ENCODE measurements at regions not wholly inside any gene's neighbourhood (a gene's known extent, or its start where the extent isn't known, plus 50 kb on each side); places are given as distances from the start of the nearest gene placed in this dataset.
"Not testable (repeated sequence)": the region's sequence is repeated elsewhere in the genome, so short reads cannot be mapped to it uniquely, and the experiment has no call there.

DNA sequence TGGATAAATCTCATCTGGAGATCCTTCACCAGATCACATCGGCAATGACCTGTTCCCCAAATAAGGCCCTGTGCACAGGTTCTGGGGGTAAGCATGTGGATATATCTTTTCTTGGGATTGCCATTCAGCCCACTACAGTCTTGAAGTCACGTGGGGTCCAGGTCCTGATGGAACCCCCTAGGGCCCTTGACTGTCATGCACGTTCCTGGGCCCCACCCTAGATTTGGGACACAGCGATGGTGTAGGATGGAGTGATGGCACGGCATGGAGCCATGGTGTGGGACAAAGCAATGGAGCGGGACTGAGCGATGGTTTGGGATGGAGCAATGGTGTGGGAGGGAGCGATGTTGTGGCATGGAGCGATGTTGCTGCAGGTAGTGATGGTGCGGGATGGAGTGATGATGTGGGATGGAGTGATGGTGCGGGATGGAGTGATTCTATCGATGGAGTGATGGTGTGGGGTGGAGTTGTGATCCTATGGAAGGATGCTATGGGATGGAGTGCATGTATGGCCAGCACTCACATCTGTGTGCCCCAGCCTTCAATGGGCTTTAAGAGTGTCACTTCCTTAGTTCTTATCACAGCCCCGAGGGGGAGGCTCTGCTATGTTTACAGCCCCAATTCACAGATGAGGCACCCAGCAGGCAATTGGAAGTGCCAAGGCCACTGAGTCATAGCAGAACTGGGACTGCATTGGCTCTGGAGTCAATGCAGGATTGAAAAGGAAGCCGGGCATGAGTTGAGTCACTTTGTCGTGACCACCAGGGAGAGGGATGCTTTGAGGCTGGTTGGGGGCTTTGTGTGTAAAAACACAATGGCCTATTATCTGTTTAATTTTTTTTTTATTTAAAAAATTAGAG is 97.0 kb upstream of the C1orf174 start:
- H3K4me1 ChIP-seq, result no peaks in the 10 kb centered on the region
- no peaks in the 10 kb centered on the region for H3K9me3 ChIP-seq
- H3K36me3 ChIP-seq, result no peaks in the 10 kb centered on the region
- H3K4me3 ChIP-seq, result no peak overlapping the region
- H3K27ac ChIP-seq (replicated peaks in 1 of 4), result no peak overlapping the region
- peaks cover 0 to 92% (median 0%) of the 10 kb centered on the region in 4 donors for H3K27me3 ChIP-seq
- intact Hi-C loops (cut with DNase I), result no loop called here
- 88% methylated on average over 15 of the region's 15 CpGs for WGBS
- no peak for DNase-seq (ENCODE audit: extremely low spot score)
- TF ChIP-seq POLR2AphosphoS5 (IDR thresholded peaks at IDR 0.05), result no peak
- TF ChIP-seq, protein P1, sequence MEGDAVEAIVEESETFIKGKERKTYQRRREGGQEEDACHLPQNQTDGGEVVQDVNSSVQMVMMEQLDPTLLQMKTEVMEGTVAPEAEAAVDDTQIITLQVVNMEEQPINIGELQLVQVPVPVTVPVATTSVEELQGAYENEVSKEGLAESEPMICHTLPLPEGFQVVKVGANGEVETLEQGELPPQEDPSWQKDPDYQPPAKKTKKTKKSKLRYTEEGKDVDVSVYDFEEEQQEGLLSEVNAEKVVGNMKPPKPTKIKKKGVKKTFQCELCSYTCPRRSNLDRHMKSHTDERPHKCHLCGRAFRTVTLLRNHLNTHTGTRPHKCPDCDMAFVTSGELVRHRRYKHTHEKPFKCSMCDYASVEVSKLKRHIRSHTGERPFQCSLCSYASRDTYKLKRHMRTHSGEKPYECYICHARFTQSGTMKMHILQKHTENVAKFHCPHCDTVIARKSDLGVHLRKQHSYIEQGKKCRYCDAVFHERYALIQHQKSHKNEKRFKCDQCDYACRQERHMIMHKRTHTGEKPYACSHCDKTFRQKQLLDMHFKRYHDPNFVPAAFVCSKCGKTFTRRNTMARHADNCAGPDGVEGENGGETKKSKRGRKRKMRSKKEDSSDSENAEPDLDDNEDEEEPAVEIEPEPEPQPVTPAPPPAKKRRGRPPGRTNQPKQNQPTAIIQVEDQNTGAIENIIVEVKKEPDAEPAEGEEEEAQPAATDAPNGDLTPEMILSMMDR (IDR thresholded peaks at IDR 0.05), result no peak
- TF ChIP-seq EP300 (IDR thresholded peaks at IDR 0.05), result no peak
- TF ChIP-seq POLR2A (IDR thresholded peaks at IDR 0.05; ENCODE audit: low read depth), result no peak

DNA sequence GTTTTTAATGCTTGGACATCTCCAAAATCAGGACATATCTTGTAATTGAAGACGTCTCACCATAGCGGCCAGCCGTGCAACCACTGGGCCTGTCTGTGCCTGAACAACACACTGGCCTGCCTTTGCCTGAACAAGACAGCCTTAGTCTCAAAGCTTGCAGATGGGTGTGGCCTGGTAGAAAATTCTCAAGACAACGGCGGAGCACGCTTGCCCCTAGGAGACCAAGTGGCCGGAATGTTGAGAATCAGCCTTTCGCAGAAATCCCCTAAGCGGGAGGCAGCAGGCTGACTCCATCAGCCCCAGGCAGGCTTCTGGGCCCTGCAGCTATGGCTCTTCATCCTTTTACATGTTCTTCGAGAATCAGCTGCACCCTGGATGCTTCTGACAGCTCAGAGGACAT is 98.0 kb upstream of the C1orf174 start:
- intact Hi-C loops (cut with DNase I), result no loop called here
- no peak overlapping the region for H3K27ac ChIP-seq (replicated peaks in 1 of 4)
- no peak for DNase-seq (ENCODE audit: extremely low spot score)
- H3K36me3 ChIP-seq, result no peaks in the 10 kb centered on the region
- no peaks in the 10 kb centered on the region for H3K9me3 ChIP-seq
- TF ChIP-seq EP300 (IDR thresholded peaks at IDR 0.05), result no peak
- no peak for TF ChIP-seq POLR2AphosphoS5 (IDR thresholded peaks at IDR 0.05)
- TF ChIP-seq, protein P1 (IDR thresholded peaks at IDR 0.05), result no peak
- no peak for TF ChIP-seq POLR2A (IDR thresholded peaks at IDR 0.05; ENCODE audit: low read depth)
- peaks cover 0 to 92% (median 0%) of the 10 kb centered on the region in 4 donors for H3K27me3 ChIP-seq
- 81% methylated on average over 7 of the region's 10 CpGs for WGBS
- H3K4me3 ChIP-seq, result no peak overlapping the region
- no peaks in the 10 kb centered on the region for H3K4me1 ChIP-seq

DNA sequence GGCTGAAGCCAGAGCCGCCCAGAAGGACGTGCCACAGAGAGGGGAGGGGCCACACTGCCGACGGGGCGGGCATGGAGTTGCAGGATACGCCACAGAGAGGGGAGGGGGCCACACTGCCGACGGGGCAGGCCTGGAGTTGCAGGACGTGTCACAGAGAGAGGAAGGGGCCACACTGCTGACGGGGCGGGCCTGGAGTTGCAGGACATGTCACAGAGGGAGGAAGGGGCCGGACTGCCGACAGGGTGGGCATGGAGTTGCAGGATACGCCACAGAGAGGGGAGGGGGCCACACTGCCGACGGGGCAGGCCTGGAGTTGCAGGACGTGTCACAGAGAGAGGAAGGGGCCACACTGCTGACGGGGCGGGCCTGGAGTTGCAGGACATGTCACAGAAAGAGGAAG is 99.4 kb upstream of the C1orf174 start:
- H3K27ac ChIP-seq (replicated peaks in 1 of 4); DNase-seq (ENCODE audit: extremely low spot score); H3K36me3 ChIP-seq; H3K4me3 ChIP-seq; H3K4me1 ChIP-seq; intact Hi-C loops (cut with DNase I); H3K9me3 ChIP-seq: not testable (repeated sequence)
- 56% methylated on average over 17 of the region's 19 CpGs for WGBS
- H3K27me3 ChIP-seq, result peaks cover 0 to 91% (median 0%) of the 10 kb centered on the region in 4 donors

DNA sequence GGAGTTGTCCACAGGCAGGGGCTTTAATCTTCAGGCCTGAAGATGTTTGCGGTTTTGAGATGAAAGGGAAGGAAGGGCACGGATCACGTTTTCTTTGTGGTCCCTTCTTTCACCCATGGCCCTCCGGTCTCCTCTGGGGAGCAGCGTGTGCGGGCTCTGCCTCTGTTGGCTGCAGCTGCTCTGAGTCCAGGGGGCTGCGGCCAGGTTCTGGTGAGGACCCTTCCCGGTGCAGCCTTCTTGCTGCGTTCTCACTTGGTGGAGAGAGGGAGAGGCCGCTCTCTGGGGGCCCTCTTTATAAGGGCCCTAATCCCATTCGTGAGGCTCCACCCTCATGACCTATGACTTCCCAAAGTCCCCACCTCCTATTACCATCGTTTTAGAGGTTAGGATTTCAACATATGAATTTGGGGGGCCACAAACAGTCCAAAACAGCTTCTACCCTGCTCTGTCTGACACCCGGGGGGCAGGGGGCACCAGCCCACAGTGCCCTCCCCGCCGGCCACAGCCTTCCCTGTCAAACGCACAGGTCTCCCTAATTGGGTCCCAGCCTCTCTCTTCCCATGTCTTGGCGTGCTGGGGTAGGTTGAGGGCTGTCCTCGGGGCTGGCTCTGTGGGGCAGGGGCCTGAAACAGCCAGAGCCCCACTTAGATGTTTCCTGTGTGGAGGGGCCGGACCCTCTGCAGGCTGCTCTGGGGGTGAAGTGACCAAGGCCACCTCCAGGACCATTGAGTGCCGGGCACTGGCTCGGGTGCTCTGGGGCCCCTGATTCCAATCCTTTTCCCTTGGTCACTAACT is 100.1 kb upstream of the C1orf174 start:
- Histone ChIP-seq H3K4me1 (no peaks in the 10 kb centered on the region), H3K9me3 (no peaks in the 10 kb centered on the region), H3K27me3 (peaks cover 0 to 91% (median 0%) of the 10 kb centered on the region in 4 donors), H3K36me3 (no peaks in the 10 kb centered on the region), H3K4me3 (no peak overlapping the region), H3K27ac (replicated peaks in 1 of 4) (no peak overlapping the region)
- no peak for DNase-seq (ENCODE audit: extremely low spot score)
- intact Hi-C loops (cut with DNase I), result no loop called here
- WGBS, result 74% methylated on average over 17 of the region's 21 CpGs
- TF ChIP-seq POLR2A (IDR thresholded peaks at IDR 0.05; ENCODE audit: low read depth), result no peak

DNA sequence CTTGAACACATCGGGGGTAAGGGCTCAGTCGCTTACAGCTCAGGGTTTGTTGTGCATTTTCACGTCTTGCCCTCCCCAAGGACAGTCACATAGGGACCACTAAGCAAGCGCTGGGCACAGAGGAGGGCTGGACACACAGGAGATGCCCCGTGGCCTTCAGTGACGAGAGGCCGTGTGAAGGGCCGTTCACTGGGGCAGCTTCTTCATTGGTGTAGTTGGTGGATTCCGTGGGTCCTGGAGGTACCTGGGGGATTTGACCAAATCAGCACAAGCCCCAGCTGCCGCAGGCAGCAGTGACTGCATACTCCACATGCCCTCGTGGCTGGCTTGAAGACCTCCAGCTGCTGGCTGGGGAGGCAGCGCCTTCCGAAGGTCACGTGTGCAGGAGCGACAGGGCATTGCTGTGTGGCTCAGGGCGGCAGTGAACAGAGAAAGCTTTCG is 100.8 kb upstream of the C1orf174 start:
- H3K9me3 ChIP-seq, result no peaks in the 10 kb centered on the region
- no peaks in the 10 kb centered on the region for H3K4me1 ChIP-seq
- peaks cover 0 to 90% (median 0%) of the 10 kb centered on the region in 4 donors for H3K27me3 ChIP-seq
- H3K4me3 ChIP-seq, result no peak overlapping the region
- TF ChIP-seq EP300 (IDR thresholded peaks at IDR 0.05) (no peak), POLR2AphosphoS5 (IDR thresholded peaks at IDR 0.05) (no peak), POLR2A (IDR thresholded peaks at IDR 0.05; ENCODE audit: low read depth) (no peak)
- TF ChIP-seq, protein P1 (IDR thresholded peaks at IDR 0.05), result no peak
- intact Hi-C loops (cut with DNase I), result no loop called here
- WGBS, result 58% methylated on average over 16 of the region's 17 CpGs
- no peaks in the 10 kb centered on the region for H3K36me3 ChIP-seq
- no peak overlapping the region for H3K27ac ChIP-seq (replicated peaks in 1 of 4)
- no peak for DNase-seq (ENCODE audit: extremely low spot score)
